ENCODE measurements at regions not wholly inside any gene's neighbourhood (a gene's known extent, or its start where the extent isn't known, plus 50 kb on each side); places are given as distances from the start of the nearest gene placed in this dataset.

DNA sequence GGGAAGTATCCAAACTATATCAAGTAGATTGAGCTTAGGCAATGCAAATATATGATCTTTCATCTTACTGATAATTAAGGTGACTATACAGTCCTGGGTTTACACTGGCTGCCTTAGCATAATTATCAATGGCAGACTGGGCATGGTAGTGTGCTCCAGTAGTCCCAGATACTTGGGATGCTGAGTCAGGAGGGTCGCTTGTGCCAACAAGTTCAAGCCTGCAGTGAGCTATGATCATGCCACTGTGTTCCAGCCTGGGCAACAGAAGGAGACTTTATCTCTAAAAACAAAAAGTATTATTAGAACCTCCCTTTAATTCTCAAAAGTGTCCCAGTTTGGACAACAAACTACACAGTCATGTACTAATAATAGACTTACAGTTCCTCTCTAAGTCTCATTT is 99.4 kb upstream of the RASGEF1B start:
- TF ChIP-seq CTCF (IDR thresholded peaks at IDR 0.05) (no peak), EP300 (IDR thresholded peaks at IDR 0.05) (no peak), POLR2AphosphoS5 (IDR thresholded peaks at IDR 0.05) (no peak)
